ENCODE measurements at regions not wholly inside any gene's neighbourhood (a gene's known extent, or its start where the extent isn't known, plus 50 kb on each side); places are given as distances from the start of the nearest gene placed in this dataset.

GRCh38 chr4:187474238-187474637, 521.3 kb upstream of the ZFP42 start:
- H3K27ac ChIP-seq (ENCODE audit: insufficient read depth, low read length) = no peak overlapping the region
- dilution Hi-C loops (cut with HindIII; ENCODE audit: low sequenced_read_pairs, unreplicated experiment) (no loop called here), intact Hi-C loops (cut with micrococcal nuclease) (loop anchor here (10.0 kb wide), 1 partner anchor 529 kb away; no protein-coding TSS in a partner anchor), in situ Hi-C loops (cut with MboI; ENCODE audit: low sequenced_read_pairs) (no loop called here)
- no peak overlapping the region for H2AK9ac ChIP-seq (replicated peaks; ENCODE audit: low read depth, low read length, poor library complexity)
- peaks cover 15% of the 10 kb centered on the region for H3K9me1 ChIP-seq (ENCODE audit: insufficient read depth, low read length)
- H3K4me3 ChIP-seq (ENCODE audit: insufficient read depth, low read depth, low read length) = no peak overlapping the region
- no peak overlapping the region for H3K56ac ChIP-seq (ENCODE audit: extremely low read depth, insufficient read depth, low read length)
- no peaks in the 10 kb centered on the region for H4K20me1 ChIP-seq (ENCODE audit: insufficient read depth, low read length)
- no peak overlapping the region for H4K91ac ChIP-seq (ENCODE audit: insufficient read depth, low read depth, low read length)
- ChIA-PET CTCF (no interaction called here), POLR2A (ENCODE audit: unreplicated experiment) (no interaction called here)
- peak overlapping the region; percentile 16; the same call in 1 of the 2 replicates for H2BK20ac ChIP-seq (ENCODE audit: low read depth, low read length)
- H4K5ac ChIP-seq (ENCODE audit: low read depth, low read length) = no peak overlapping the region
- H3K4me2 ChIP-seq (ENCODE audit: low read depth, low read length) = no peak overlapping the region
- H2AK5ac ChIP-seq (ENCODE audit: low read depth, low read length) = no peak overlapping the region
- H2BK15ac ChIP-seq (ENCODE audit: low read depth, low read length) = no peak overlapping the region
- no peak overlapping the region for H4K8ac ChIP-seq (ENCODE audit: low read depth in 2 of 2, low read length in 2 of 2)
- H3K9ac ChIP-seq (ENCODE audit: low read depth, low read length) = no peak overlapping the region
- TF ChIP-seq SMC3 (IDR thresholded peaks at IDR 0.05; ENCODE audit: low read depth, low read length) = no peak
- no peak for TF ChIP-seq MAZ (IDR thresholded peaks at IDR 0.05; ENCODE audit: borderline replicate concordance, low read depth, low read length)
- no peak for TF ChIP-seq ELK1 (IDR thresholded peaks at IDR 0.05; ENCODE audit: borderline replicate concordance, low read depth, low read length)
- no peak for TF ChIP-seq USF2 (IDR thresholded peaks at IDR 0.05; ENCODE audit: low read depth, low read length)
- no peak for TF ChIP-seq MAFK (IDR thresholded peaks at IDR 0.05; ENCODE audit: low read depth, low read length)
- TF ChIP-seq RFX5 (IDR thresholded peaks at IDR 0.05; ENCODE audit: low read depth, low read length) = no peak
- no TSS peak for BruUV-seq (replicated peaks)
- H3K4ac ChIP-seq (ENCODE audit: low read depth, low read length) = 0 out of 2 replicates have a peak overlapping the region, but pooled peaks have one; percentile 51
- WGBS, 2 experiments (ENCODE audit: extremely low coverage in 2 of 2, insufficient read length in 1 of 2) = 67 to 80% methylated on average over 3 to 7 of the region's 9 CpGs
- no peak overlapping the region for H2BK5ac ChIP-seq (ENCODE audit: low read depth, low read length, poor library complexity, severe bottlenecking)
- no peaks in the 10 kb centered on the region for H3K36me3 ChIP-seq (ENCODE audit: control insufficient read depth, insufficient read depth, low read length)
- ATAC-seq (ENCODE audit: low read depth) (no peak), DNase-seq (no peak)
- 0 out of 2 replicates have a peak overlapping the region, but pooled peaks have one; percentile 9 for H2BK120ac ChIP-seq (ENCODE audit: low read depth, low read length)
- H2AFZ ChIP-seq (replicated peaks; ENCODE audit: low read length, poor library complexity) = no peak overlapping the region
- peaks cover 0 to 18% of the 10 kb centered on the region in 2 experiments; a peak in 2 of 4 replicates for H3K79me1 ChIP-seq (ENCODE audit: low read depth in 1 of 2, low read length in 2 of 2)
- no peak overlapping the region for H3K14ac ChIP-seq (replicated peaks; ENCODE audit: low read depth, low read length)
- peaks cover 17% of the 10 kb centered on the region for H3K4me1 ChIP-seq (ENCODE audit: control insufficient read depth, insufficient read depth, low read length)
- H3K18ac ChIP-seq (ENCODE audit: low read depth, low read length) = no peak overlapping the region
- H3K23ac ChIP-seq (ENCODE audit: low read depth, low read length) = no peak overlapping the region
- no peaks in the 10 kb centered on the region for H3K27me3 ChIP-seq (ENCODE audit: control insufficient read depth, insufficient read depth, low read length)
- no peaks in the 10 kb centered on the region for H3K9me3 ChIP-seq (ENCODE audit: control insufficient read depth, insufficient read depth, low read length)
